ENCODE measurements at regions not wholly inside any gene's neighbourhood (a gene's known extent, or its start where the extent isn't known, plus 50 kb on each side); places are given as distances from the start of the nearest gene placed in this dataset.
A peak's percentile ranks its signal among the peaks of the same experiment; 100 is the strongest.

GRCh38 chr9:89884356-89885083, 279.7 kb downstream of the GADD45G start:
- DNase-seq (ENCODE audit: low read depth in 1 of 2, low spot score in 2 of 2): peak in 1 of 2 experiments; percentile 29
- no peak overlapping the region for H3K4ac ChIP-seq (replicated peaks; ENCODE audit: insufficient read length, low read depth, low read length)
- H3K23ac ChIP-seq (ENCODE audit: insufficient read length): no peak overlapping the region
- ChIA-PET CTCF (ENCODE audit: partially characterized antibody) (interaction anchor here (0.9 to 1.6 kb wide), 3 partner anchors 17 to 262 kb away, joined by 3 read pairs; no protein-coding TSS in a partner anchor), POLR2A (ENCODE audit: partially characterized antibody) (interaction anchor here (0.9 to 1.2 kb wide), 2 partner anchors 8 to 282 kb away, joined by 3 to 4 read pairs; no protein-coding TSS in a partner anchor)
- no peak overlapping the region for H4K91ac ChIP-seq (replicated peaks; ENCODE audit: insufficient read length, low read length)
- H3K79me1 ChIP-seq (ENCODE audit: low read depth, low read length): peaks cover 3% of the 10 kb centered on the region; the same call in 1 of the 2 replicates
- H2AFZ ChIP-seq (ENCODE audit: low read length): no peak overlapping the region
- no peak overlapping the region for H3K9ac ChIP-seq (replicated peaks in 1 of 4; ENCODE audit: extremely low read depth in 1 of 4, low read depth in 3 of 4, low read length in 3 of 4)
- no peak overlapping the region for H2AK5ac ChIP-seq (ENCODE audit: low read depth, low read length)
- no peaks in the 10 kb centered on the region for H3K9me3 ChIP-seq (ENCODE audit: insufficient read depth in 2 of 2, low read depth in 1 of 2, low read length in 1 of 2)
- H2BK15ac ChIP-seq (ENCODE audit: low read length): no peak overlapping the region
- H3K23me2 ChIP-seq (ENCODE audit: low read depth, low read length): peaks cover 21% of the 10 kb centered on the region; the same call in 1 of the 2 replicates
- no peak overlapping the region for H3K56ac ChIP-seq (replicated peaks; ENCODE audit: insufficient read length, low read depth, low read length)
- H2BK5ac ChIP-seq (ENCODE audit: low read depth, low read length): no peak overlapping the region
- no peak overlapping the region for H3K4me2 ChIP-seq (ENCODE audit: insufficient read depth in 1 of 2, low read depth in 2 of 2, low read length in 2 of 2)
- H3K18ac ChIP-seq (ENCODE audit: extremely low read depth, low read length): no peak overlapping the region
- H2BK12ac ChIP-seq (ENCODE audit: low read depth, low read length): 0 out of 2 replicates have a peak overlapping the region, but pooled peaks have one; percentile 17
- no peak overlapping the region for H3K27ac ChIP-seq (ENCODE audit: low read depth, low read length)
- no peaks in the 10 kb centered on the region for H3K27me3 ChIP-seq (replicated peaks in 1 of 4; ENCODE audit: control insufficient read depth in 3 of 4, extremely low read depth in 1 of 4, insufficient read depth in 3 of 4, low read length in 3 of 4)
- peak overlapping the region; percentile 60; the same call in 1 of the 2 replicates for H4K8ac ChIP-seq (ENCODE audit: extremely low read depth, insufficient read depth, low read length)
- peaks cover 0 to 21% of the 10 kb centered on the region in 2 experiments for H4K20me1 ChIP-seq (replicated peaks in 1 of 2; ENCODE audit: control insufficient read depth in 1 of 2, insufficient read depth in 2 of 2, low read length in 2 of 2)
- no peak overlapping the region for H2BK120ac ChIP-seq (replicated peaks; ENCODE audit: low read depth, low read length)
- H2BK20ac ChIP-seq (ENCODE audit: low read length): no peak overlapping the region
- no peak overlapping the region for H3K14ac ChIP-seq (ENCODE audit: insufficient read length)
- H3K36me3 ChIP-seq (ENCODE audit: control insufficient read depth in 2 of 4, insufficient read depth in 4 of 4, low read length in 3 of 4): no peaks in the 10 kb centered on the region; a peak in 1 of 8 replicates
- H4K5ac ChIP-seq (ENCODE audit: insufficient read length, low read depth, low read length): no peak overlapping the region
- FAIRE-seq: no peak
- no peak overlapping the region for H3K4me3 ChIP-seq (ENCODE audit: extremely low read depth in 1 of 4, insufficient read depth in 2 of 4, low read depth in 3 of 4, low read length in 4 of 4)
- no peaks in the 10 kb centered on the region for H3K79me2 ChIP-seq (ENCODE audit: control insufficient read depth in 1 of 2, insufficient read depth in 2 of 2, low read length in 2 of 2)
- H3K4me1 ChIP-seq (replicated peaks in 1 of 4; ENCODE audit: control insufficient read depth in 3 of 4, insufficient read depth in 4 of 4, low read length in 3 of 4): peaks cover 0 to 3% (median 0%) of the 10 kb centered on the region in 4 experiments; a peak in 1 of 7 replicates
- WGBS, 2 experiments (ENCODE audit: extremely low coverage in 1 of 2, insufficient coverage in 1 of 2, insufficient read length in 1 of 2, insufficient replicate concordance in 2 of 2, low coverage in 1 of 2, low lambda C conversion rate in 2 of 2, missing lambda C conversion rate in 1 of 2): 92% methylated on average over 13 of the region's 13 CpGs; no CpG with 5 or more reads in 1 of the 2 experiments
- TF ChIP-seq CTBP2 (IDR thresholded peaks at IDR 0.05; ENCODE audit: borderline replicate concordance, insufficient read depth, insufficient read length, low read length) (no peak), EP300 (IDR thresholded peaks at IDR 0.05; ENCODE audit: borderline replicate concordance in 1 of 2, low read depth in 2 of 2, low read length in 2 of 2) (no peak), E2F6 (IDR thresholded peaks at IDR 0.05) (no peak), CHD2 (IDR thresholded peaks at IDR 0.05; ENCODE audit: low read length) (no peak), SAP30 (IDR thresholded peaks at IDR 0.05; ENCODE audit: insufficient read depth, insufficient replicate concordance, low read length) (no peak), SUZ12 (IDR thresholded peaks at IDR 0.05; ENCODE audit: low read length) (no peak), PHF8 (conservative IDR thresholded peaks at IDR 0.05; ENCODE audit: low read depth, low read length) (no peak)
- TF ChIP-seq, protein P1, sequence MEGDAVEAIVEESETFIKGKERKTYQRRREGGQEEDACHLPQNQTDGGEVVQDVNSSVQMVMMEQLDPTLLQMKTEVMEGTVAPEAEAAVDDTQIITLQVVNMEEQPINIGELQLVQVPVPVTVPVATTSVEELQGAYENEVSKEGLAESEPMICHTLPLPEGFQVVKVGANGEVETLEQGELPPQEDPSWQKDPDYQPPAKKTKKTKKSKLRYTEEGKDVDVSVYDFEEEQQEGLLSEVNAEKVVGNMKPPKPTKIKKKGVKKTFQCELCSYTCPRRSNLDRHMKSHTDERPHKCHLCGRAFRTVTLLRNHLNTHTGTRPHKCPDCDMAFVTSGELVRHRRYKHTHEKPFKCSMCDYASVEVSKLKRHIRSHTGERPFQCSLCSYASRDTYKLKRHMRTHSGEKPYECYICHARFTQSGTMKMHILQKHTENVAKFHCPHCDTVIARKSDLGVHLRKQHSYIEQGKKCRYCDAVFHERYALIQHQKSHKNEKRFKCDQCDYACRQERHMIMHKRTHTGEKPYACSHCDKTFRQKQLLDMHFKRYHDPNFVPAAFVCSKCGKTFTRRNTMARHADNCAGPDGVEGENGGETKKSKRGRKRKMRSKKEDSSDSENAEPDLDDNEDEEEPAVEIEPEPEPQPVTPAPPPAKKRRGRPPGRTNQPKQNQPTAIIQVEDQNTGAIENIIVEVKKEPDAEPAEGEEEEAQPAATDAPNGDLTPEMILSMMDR (IDR thresholded peaks at IDR 0.05; ENCODE audit: control extremely low read depth in 1 of 3, insufficient read depth in 1 of 3, low read depth in 1 of 3, low read length in 3 of 3): no peak

All from H1 (cell line).